ENCODE measurements at regions not wholly inside any gene's neighbourhood (a gene's known extent, or its start where the extent isn't known, plus 50 kb on each side); places are given as distances from the start of the nearest gene placed in this dataset.

DNA sequence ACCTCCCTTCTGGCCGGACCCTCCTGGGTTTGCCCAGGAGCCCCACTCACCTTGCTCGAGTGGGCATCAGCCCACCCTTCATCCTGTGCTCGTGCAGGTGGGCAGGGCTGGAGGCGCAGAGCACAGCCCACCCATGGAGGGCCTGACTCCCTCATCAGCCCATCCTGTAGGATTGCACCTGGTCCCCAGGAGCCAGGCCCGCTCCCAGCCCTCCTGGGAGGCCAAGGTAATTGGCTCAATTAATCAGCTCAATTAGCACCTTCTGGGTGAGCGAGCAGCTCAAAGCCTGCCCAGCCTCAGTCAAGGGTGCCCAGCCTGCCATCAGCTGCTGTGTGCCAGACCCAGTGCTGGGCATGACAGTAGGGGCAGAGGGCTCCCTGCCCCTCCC lies 58.1 kb upstream of the NECTIN1 start:
- intact Hi-C loops (cut with DNase I): no loop called here
- ATAC-seq: no peak
- TF ChIP-seq, protein P1, sequence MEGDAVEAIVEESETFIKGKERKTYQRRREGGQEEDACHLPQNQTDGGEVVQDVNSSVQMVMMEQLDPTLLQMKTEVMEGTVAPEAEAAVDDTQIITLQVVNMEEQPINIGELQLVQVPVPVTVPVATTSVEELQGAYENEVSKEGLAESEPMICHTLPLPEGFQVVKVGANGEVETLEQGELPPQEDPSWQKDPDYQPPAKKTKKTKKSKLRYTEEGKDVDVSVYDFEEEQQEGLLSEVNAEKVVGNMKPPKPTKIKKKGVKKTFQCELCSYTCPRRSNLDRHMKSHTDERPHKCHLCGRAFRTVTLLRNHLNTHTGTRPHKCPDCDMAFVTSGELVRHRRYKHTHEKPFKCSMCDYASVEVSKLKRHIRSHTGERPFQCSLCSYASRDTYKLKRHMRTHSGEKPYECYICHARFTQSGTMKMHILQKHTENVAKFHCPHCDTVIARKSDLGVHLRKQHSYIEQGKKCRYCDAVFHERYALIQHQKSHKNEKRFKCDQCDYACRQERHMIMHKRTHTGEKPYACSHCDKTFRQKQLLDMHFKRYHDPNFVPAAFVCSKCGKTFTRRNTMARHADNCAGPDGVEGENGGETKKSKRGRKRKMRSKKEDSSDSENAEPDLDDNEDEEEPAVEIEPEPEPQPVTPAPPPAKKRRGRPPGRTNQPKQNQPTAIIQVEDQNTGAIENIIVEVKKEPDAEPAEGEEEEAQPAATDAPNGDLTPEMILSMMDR (IDR thresholded peaks at IDR 0.05): no peak
- no peak for TF ChIP-seq POLR2A (IDR thresholded peaks at IDR 0.05)
- Histone ChIP-seq H3K4me3 (no peak overlapping the region), H3K9me3 (no peaks in the 10 kb centered on the region), H3K27ac (no peak overlapping the region), H3K36me3 (replicated peaks in 1 of 2; ENCODE audit: insufficient read depth in 1 of 2, low read depth in 2 of 2) (no peaks in the 10 kb centered on the region), H3K4me1 (no peaks in the 10 kb centered on the region), H3K27me3 (no peaks in the 10 kb centered on the region)
- DNase-seq: no peak
- 73 to 89% methylated on average over 3 to 5 of the region's 6 CpGs for WGBS, 2 donors

- no peaks in the 10 kb centered on the region for H3K9me3 ChIP-seq
- H3K4me1 ChIP-seq: no peaks in the 10 kb centered on the region
- WGBS, 2 donors: 86 to 93% methylated on average over 10 of the region's 10 CpGs
- no peak overlapping the region for H3K4me3 ChIP-seq
- no peaks in the 10 kb centered on the region for H3K36me3 ChIP-seq (replicated peaks in 1 of 2; ENCODE audit: insufficient read depth in 1 of 2, low read depth in 2 of 2)
- intact Hi-C loops (cut with DNase I): no loop called here
- no peaks in the 10 kb centered on the region for H3K27me3 ChIP-seq
- H3K27ac ChIP-seq: no peak overlapping the region
- TF ChIP-seq, protein P1 (IDR thresholded peaks at IDR 0.05): no peak
- no peak for TF ChIP-seq POLR2A (IDR thresholded peaks at IDR 0.05)
- DNase-seq (no peak), ATAC-seq (no peak)
These were observed 57.6 kb upstream of the NECTIN1 start for GRCh38 chr11:119786431-119787073.

GRCh38 chr11:119785131-119785530 lies 56.1 kb upstream of the NECTIN1 start:
- DNase-seq (no peak), ATAC-seq (no peak)
- H3K27me3 ChIP-seq: no peaks in the 10 kb centered on the region
- TF ChIP-seq, protein P1 (IDR thresholded peaks at IDR 0.05): no peak
- no peak for TF ChIP-seq POLR2A (IDR thresholded peaks at IDR 0.05)
- intact Hi-C loops (cut with DNase I): no loop called here
- WGBS, 2 donors: 71 to 75% methylated on average over 2 of the region's 2 CpGs
- H3K4me1 ChIP-seq: no peaks in the 10 kb centered on the region
- H3K9me3 ChIP-seq: no peaks in the 10 kb centered on the region
- no peaks in the 10 kb centered on the region for H3K36me3 ChIP-seq (replicated peaks in 1 of 2; ENCODE audit: insufficient read depth in 1 of 2, low read depth in 2 of 2)
- H3K4me3 ChIP-seq: no peak overlapping the region
- no peak overlapping the region for H3K27ac ChIP-seq

- TF ChIP-seq, protein P1 (IDR thresholded peaks at IDR 0.05): no peak
- no peak for TF ChIP-seq POLR2A (IDR thresholded peaks at IDR 0.05)
- no peak for ATAC-seq
- no peaks in the 10 kb centered on the region for H3K9me3 ChIP-seq
- no peak for DNase-seq
- no peaks in the 10 kb centered on the region for H3K36me3 ChIP-seq (replicated peaks in 1 of 2; ENCODE audit: insufficient read depth in 1 of 2, low read depth in 2 of 2)
- H3K4me3 ChIP-seq: no peak overlapping the region
- no peak overlapping the region for H3K27ac ChIP-seq
- no peaks in the 10 kb centered on the region for H3K27me3 ChIP-seq
- intact Hi-C loops (cut with DNase I): no loop called here
- no peaks in the 10 kb centered on the region for H3K4me1 ChIP-seq
- WGBS, 2 donors: 87 to 89% methylated on average over 6 of the region's 6 CpGs
These were observed 55.4 kb upstream of the NECTIN1 start for GRCh38 chr11:119784421-119784820.
